ENCODE measurements at regions not wholly inside any gene's neighbourhood (a gene's known extent, or its start where the extent isn't known, plus 50 kb on each side); places are given as distances from the start of the nearest gene placed in this dataset.

GRCh38 chr1:5147806-5148205 lies 493.4 kb downstream of the AJAP1 start:
- no peak for TF ChIP-seq CTCF (IDR thresholded peaks at IDR 0.05)
- TF ChIP-seq POLR2A (IDR thresholded peaks at IDR 0.05): no peak
